HCT116 (cell line): ENCODE measurements at regions not wholly inside any gene's neighbourhood (a gene's known extent, or its start where the extent isn't known, plus 50 kb on each side); places are given as distances from the start of the nearest gene placed in this dataset.

Experiments used
- ATAC-seq: fragments of 200-7000 bp; cut with Tn5 transposase; 2 replicates; pipeline ENCODE4 v1.9.1; 2020; ENCODE audit warnings: mild to moderate bottlenecking, moderate library complexity
- BruUV-seq: library from RNA; stranded (reverse); fragments of 400-500 nt; replicated peaks from 2 replicates; lab custom pipeline; 2021; lab: Mats Ljungman, UMichigan
- CTCF ChIA-PET: fragments of 300-600 bp; sonication (Branson Sonifier 250); formaldehyde crosslinking; loops from one replicate; lab custom pipeline; 2021; ENCODE audit warnings: antibody characterized with exemption; lab: Charles Lee
- POLR2A ChIA-PET: fragments of 300-600, 350-600 bp; sonication (Branson Sonifier 250); formaldehyde crosslinking; loops from one replicate; lab custom pipeline; 2021; ENCODE audit warnings: antibody characterized with exemption; lab: Charles Lee
- RAD21 ChIA-PET, 2 experiments: fragments of 300-600 bp; sonication (Branson Sonifier 250); formaldehyde crosslinking; loops; one replicate each; lab custom pipeline; 2023; ENCODE audit warnings: low total read pairs in 2 of 2; ENCODE audit not compliant: uncharacterized antibody in 2 of 2, unreplicated experiment in 2 of 2, low non-redundant PET in 1 of 2; lab: Charles Lee
- DNase-seq: peaks from one replicate; pipeline ENCODE4 v3.0.0-alpha.2; 2010; ENCODE audit warnings: low read depth, low spot score
- H2AFZ ChIP-seq: fragments of 200-600 bp; shearing (Covaris generic), sonication (generic); 2 replicates; pipeline ENCODE4 v1.6.1; 2017; ENCODE audit warnings: low read depth, mixed run types, mixed read lengths, antibody characterized with exemption, low read length; ENCODE audit not compliant: poor library complexity, severe bottlenecking
- H3K27ac ChIP-seq: 2 replicates; pipeline ENCODE4 v1.5.1; 2012; ENCODE audit warnings: low read depth, low read length
- H3K27me3 ChIP-seq: fragments of 200-600 bp; sonication (generic); 2 replicates; pipeline ENCODE4 v1.6.1; 2016; ENCODE audit warnings: mixed run types, low read length, mixed read lengths; ENCODE audit not compliant: insufficient read depth
- H3K36me3 ChIP-seq, 2 experiments: fragments of 200-500 bp in 1 of 2; fragments of 200-600 bp in 1 of 2; sonication (Bioruptor generic) in 1 of 2; sonication (generic) in 1 of 2; 2 replicates each; pipeline versions ENCODE4 v1.5.1 to v1.6.1; 2014 to 2016; ENCODE audit warnings: low read length in 2 of 2, inconsistent platforms in 1 of 2, mixed read lengths in 1 of 2, mixed run types in 1 of 2; ENCODE audit not compliant: insufficient read depth in 2 of 2, control insufficient read depth in 1 of 2
- H3K4me1 ChIP-seq, 2 experiments: fragments of 200-600 bp in 1 of 2; sonication (generic) in 1 of 2; 2 replicates each; pipeline versions ENCODE4 v1.5.1 to v1.6.1; 2012 to 2017; ENCODE audit warnings: low read length in 2 of 2, inconsistent platforms in 1 of 2, mild to moderate bottlenecking in 1 of 2, mixed read lengths in 1 of 2, mixed run types in 1 of 2, moderate library complexity in 1 of 2; ENCODE audit not compliant: insufficient read depth in 2 of 2, control insufficient read depth in 1 of 2
- H3K4me2 ChIP-seq: fragments of 200-600 bp; sonication (generic); 2 replicates; pipeline ENCODE4 v1.6.1; 2017; ENCODE audit warnings: mixed run types, low read length, mixed read lengths
- H3K4me3 ChIP-seq, 2 experiments: fragments of 200-600 bp in 1 of 2; sonication (generic) in 1 of 2; replicated peaks in 1 of 2; 2 replicates each; pipeline ENCODE4 v1.5.1; 2011 to 2016; ENCODE audit warnings: low read length in 2 of 2, control low read depth in 1 of 2, low read depth in 1 of 2, mild to moderate bottlenecking in 1 of 2, mixed read lengths in 1 of 2, mixed run types in 1 of 2
- H3K79me2 ChIP-seq: fragments of 200-600 bp; sonication (generic); 2 replicates; pipeline ENCODE4 v1.6.1; 2017; ENCODE audit warnings: mild to moderate bottlenecking, mixed run types, low read length, moderate library complexity, mixed read lengths; ENCODE audit not compliant: insufficient read depth
- H3K9ac ChIP-seq: fragments of 200-600 bp; sonication (generic); 2 replicates; pipeline ENCODE4 v1.6.1; 2016; ENCODE audit warnings: low read length, mixed read lengths
- H3K9me2 ChIP-seq: fragments of 200-600 bp; sonication (generic), shearing (Covaris generic); 2 replicates; pipeline ENCODE4 v1.6.1; 2017; ENCODE audit warnings: mixed run types, mild to moderate bottlenecking, moderate library complexity; ENCODE audit not compliant: insufficient read depth
- H3K9me3 ChIP-seq, 2 experiments: fragments of 200-500 bp in 1 of 2; fragments of 200-600 bp in 1 of 2; sonication (Bioruptor generic) in 1 of 2; sonication (generic) in 1 of 2; 2 replicates each; pipeline ENCODE4 v1.6.1; 2014 to 2017; ENCODE audit warnings: low read length in 2 of 2, mixed read lengths in 2 of 2, inconsistent platforms in 1 of 2, low read depth in 1 of 2, mild to moderate bottlenecking in 1 of 2, mixed run types in 1 of 2, moderate library complexity in 1 of 2; ENCODE audit not compliant: control insufficient read depth in 1 of 2, insufficient read depth in 1 of 2
- H4K20me1 ChIP-seq: fragments of 200-600 bp; sonication (generic), shearing (Covaris generic); 2 replicates; pipeline ENCODE4 v1.6.1; 2017; ENCODE audit warnings: mixed run types, mild to moderate bottlenecking, moderate library complexity; ENCODE audit not compliant: insufficient read depth
- ATF3 ChIP-seq: IDR thresholded peaks from 2 replicates; pipeline ENCODE4 v1.6.1; 2012
- CEBPB ChIP-seq: IDR thresholded peaks from 2 replicates; pipeline ENCODE4 v1.6.1; 2012; ENCODE audit warnings: low read depth
- CTCF ChIP-seq, 3 experiments: fragments of 200-600 bp in 1 of 3; sonication (generic) in 1 of 3; IDR thresholded peaks in 2 of 3; conservative IDR thresholded peaks in 1 of 3; 2 replicates each; pipeline ENCODE4 v1.5.1; 2012 to 2017; ENCODE audit warnings: low read depth in 2 of 3, low read length in 2 of 3, antibody characterized with exemption in 1 of 3, borderline replicate concordance in 1 of 3, control low read depth in 1 of 3, mild to moderate bottlenecking in 1 of 3, mixed read lengths in 1 of 3, mixed run types in 1 of 3, moderate library complexity in 1 of 3; ENCODE audit not compliant: insufficient read depth in 1 of 3
- ELF1 ChIP-seq: IDR thresholded peaks from 2 replicates; pipeline ENCODE4 v1.6.1; 2012; ENCODE audit warnings: low read depth, borderline replicate concordance
- EZH2 ChIP-seq: fragments of 200-600 bp; sonication (generic); IDR thresholded peaks from 2 replicates; pipeline ENCODE4 v1.6.1; 2017; ENCODE audit warnings: antibody characterized with exemption, mixed run types
- FOSL1 ChIP-seq: IDR thresholded peaks from 2 replicates; pipeline ENCODE4 v1.6.1; 2012; ENCODE audit warnings: low read depth
- MAX ChIP-seq: IDR thresholded peaks from 2 replicates; pipeline ENCODE4 v1.6.1; 2012
- POLR2A ChIP-seq: IDR thresholded peaks from 2 replicates; pipeline ENCODE4 v1.7.0; 2011; ENCODE audit warnings: borderline replicate concordance; ENCODE audit not compliant: insufficient read depth, insufficient read length; ENCODE audit errors: extremely low read depth
- POLR2AphosphoS5 ChIP-seq: IDR thresholded peaks from 2 replicates; pipeline ENCODE4 v1.6.1; 2011; ENCODE audit warnings: mild to moderate bottlenecking, low read depth, low read length, moderate library complexity
- REST ChIP-seq: IDR thresholded peaks from 2 replicates; pipeline ENCODE4 v1.6.1; 2012; ENCODE audit warnings: low read depth
- SIN3A ChIP-seq: IDR thresholded peaks from 2 replicates; pipeline ENCODE4 v1.6.1; 2012; ENCODE audit warnings: low read depth
- SP1 ChIP-seq: IDR thresholded peaks from 2 replicates; pipeline ENCODE4 v1.6.1; 2012; ENCODE audit warnings: low read depth
- TCF7L2 ChIP-seq: IDR thresholded peaks from 2 replicates; pipeline ENCODE4 v1.7.0; 2011; ENCODE audit warnings: borderline replicate concordance, inconsistent platforms; ENCODE audit not compliant: insufficient read depth, insufficient read length; ENCODE audit errors: extremely low read depth
- YY1 ChIP-seq: IDR thresholded peaks from 2 replicates; pipeline ENCODE4 v1.6.1; 2011; ENCODE audit warnings: low read length, low read depth, moderate library complexity, mild to moderate bottlenecking; ENCODE audit not compliant: insufficient replicate concordance; ENCODE audit errors: extremely low read depth
- ZBTB33 ChIP-seq: IDR thresholded peaks from 2 replicates; pipeline ENCODE4 v1.6.1; 2011; ENCODE audit warnings: mild to moderate bottlenecking, low read length, moderate library complexity; ENCODE audit not compliant: insufficient replicate concordance; ENCODE audit errors: extremely low read depth
- ZNF274 ChIP-seq: fragments of 200-500 bp; sonication (Bioruptor generic); IDR thresholded peaks from 2 replicates; pipeline ENCODE4 v1.6.1; 2014; ENCODE audit warnings: mild to moderate bottlenecking, low read depth, low read length, inconsistent platforms
- intact Hi-C: fragments of 100-400 bp; cut with micrococcal nuclease; formaldehyde crosslinking; loops from 2 replicates; pipeline ENCODE4 v1.10.0; 2022

GRCh38 chr9:12163723-12164458, 529.3 kb upstream of the TYRP1 start:
- Histone ChIP-seq H2AFZ (no peak overlapping the region), H3K4me3 (no peak overlapping the region), H3K27me3 (no peaks in the 10 kb centered on the region), H3K4me1 (no peaks in the 10 kb centered on the region), H3K9me2 (no peaks in the 10 kb centered on the region), H3K27ac (no peak overlapping the region), H3K9me3 (peaks cover 4 to 13% of the 10 kb centered on the region in 2 experiments; a peak in 2 of 4 replicates), H3K4me2 (no peak overlapping the region), H4K20me1 (no peaks in the 10 kb centered on the region), H3K79me2 (no peaks in the 10 kb centered on the region), H3K36me3 (no peaks in the 10 kb centered on the region), H3K9ac (no peak overlapping the region)
- DNase-seq (no peak), ATAC-seq (no peak)
- ChIA-PET CTCF (no interaction called here), POLR2A (no interaction called here), RAD21 (no interaction called here)
- BruUV-seq: no TSS peak
- TF ChIP-seq SP1: no peak
- TF ChIP-seq FOSL1: no peak
- TF ChIP-seq ZBTB33: no peak
- TF ChIP-seq YY1: no peak
- TF ChIP-seq ZNF274: no peak
- no peak for TF ChIP-seq EZH2
- TF ChIP-seq CTCF (IDR thresholded peaks at IDR 0.05 in 2 of 3, conservative IDR thresholded peaks at IDR 0.05 in 1 of 3; ENCODE audit: borderline replicate concordance in 1 of 3, insufficient read depth in 1 of 3, low read depth in 2 of 3, low read length in 2 of 3): no peak
- TF ChIP-seq POLR2A: no peak
- no peak for TF ChIP-seq SIN3A
- TF ChIP-seq MAX: no peak
- no peak for TF ChIP-seq CEBPB
- no peak for TF ChIP-seq REST
- TF ChIP-seq POLR2AphosphoS5: no peak
- no peak for TF ChIP-seq ATF3
- no peak for TF ChIP-seq TCF7L2
- TF ChIP-seq ELF1: no peak
- intact Hi-C loops: no loop called here
